GM18517 (cell line): ENCODE measurements at regions not wholly inside any gene's neighbourhood (a gene's known extent, or its start where the extent isn't known, plus 50 kb on each side); places are given as distances from the start of the nearest gene placed in this dataset.
"Not testable (repeated sequence)": the region's sequence is repeated elsewhere in the genome, so short reads cannot be mapped to it uniquely, and the experiment has no call there.

Experiments used
- ATAC-seq: cut with Tn5 transposase; IDR thresholded peaks from one replicate; pipeline ENCODE4 v1.9.1; 2021; ENCODE audit warnings: mild to moderate bottlenecking, moderate library complexity; ENCODE audit not compliant: unreplicated experiment

DNA sequence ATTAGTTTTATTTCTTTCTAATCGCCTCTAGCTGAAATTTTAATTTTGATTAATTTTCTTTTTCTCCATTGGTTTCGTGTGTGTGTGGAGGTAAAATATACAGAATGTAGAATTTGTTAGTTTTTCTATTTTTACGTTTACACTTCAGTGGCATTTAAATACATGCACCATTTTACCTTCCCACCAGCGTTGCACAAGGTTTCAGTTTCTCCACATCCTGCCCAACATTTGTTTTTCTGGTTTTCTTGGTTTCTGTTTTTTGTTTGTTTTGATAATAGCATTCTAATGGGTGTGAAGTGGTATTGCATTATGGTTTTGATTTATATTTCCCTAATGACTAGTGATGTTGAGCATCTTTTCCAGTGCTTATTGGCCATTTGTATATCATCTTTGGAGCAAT, 871.4 kb upstream of the DEFB115 start:
- ATAC-seq = not testable (repeated sequence)

GRCh38 chr20:30387823-30388222, 869.6 kb upstream of the DEFB115 start:
- ATAC-seq = not testable (repeated sequence)

GRCh38 chr20:30393523-30393922, 863.9 kb upstream of the DEFB115 start:
- not testable (repeated sequence) for ATAC-seq

DNA sequence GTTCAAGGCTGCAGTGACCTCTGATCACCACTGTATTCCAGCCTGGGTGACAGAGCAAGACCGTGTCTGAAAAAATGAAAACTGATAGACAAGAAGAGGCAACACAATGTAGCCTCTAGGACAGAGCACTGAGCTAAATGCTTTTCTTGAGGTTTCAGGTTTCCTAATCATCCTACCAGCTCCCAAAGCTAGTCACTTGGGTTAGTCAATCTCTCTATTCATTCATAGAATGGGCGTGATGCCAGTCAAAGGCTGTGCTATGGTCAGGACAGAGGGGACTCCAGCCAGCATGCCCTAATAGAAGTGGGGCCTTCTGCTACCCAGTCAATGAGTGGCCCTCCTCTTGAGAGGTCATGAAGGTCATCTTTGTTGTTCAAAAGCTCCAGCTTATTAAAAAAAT, 860.4 kb upstream of the DEFB115 start:
- not testable (repeated sequence) for ATAC-seq

- not testable (repeated sequence) for ATAC-seq
Measured at GRCh38 chr20:30405061-30405460, 852.4 kb upstream of the DEFB115 start.

DNA sequence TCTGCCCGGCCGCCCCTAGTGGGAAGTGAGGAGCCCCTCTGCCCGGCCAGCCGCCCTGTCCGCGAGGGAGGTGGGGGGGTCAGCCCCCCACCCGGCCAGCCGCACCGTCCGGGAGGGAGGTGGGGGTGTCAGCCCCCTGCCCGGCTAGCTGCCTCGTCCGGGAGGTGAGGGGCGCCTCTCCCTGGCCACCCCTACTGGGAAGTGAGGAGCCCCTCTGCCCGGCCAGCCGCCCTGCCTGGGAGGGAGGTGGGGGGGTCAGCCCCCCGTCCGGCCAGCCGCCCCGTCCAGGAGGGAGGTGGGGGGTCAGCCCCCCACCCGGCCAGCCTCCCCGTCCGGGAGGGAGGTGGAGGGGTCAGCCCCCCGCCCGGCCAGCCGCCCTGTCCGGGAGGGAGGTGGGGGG, 851.9 kb upstream of the DEFB115 start:
- not testable (repeated sequence) for ATAC-seq

DNA sequence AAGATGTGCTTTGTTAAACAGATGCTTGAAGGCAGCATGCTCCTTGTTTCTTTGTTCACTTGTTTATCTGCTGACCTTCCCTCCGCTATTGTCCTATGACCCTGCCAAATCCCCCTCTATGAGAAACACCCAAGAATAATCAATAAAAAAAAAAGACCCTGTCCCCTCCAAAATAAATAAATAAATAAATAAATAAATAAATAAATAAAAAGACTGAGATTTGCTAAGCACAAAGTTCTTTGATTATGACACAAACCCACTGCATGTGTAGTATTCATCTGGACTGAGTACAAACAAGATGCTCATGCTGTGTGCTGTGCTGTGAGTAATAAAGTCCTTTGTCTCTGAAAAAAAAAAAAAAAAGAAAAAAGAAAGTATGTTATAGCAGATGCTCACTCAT, 851.1 kb upstream of the DEFB115 start:
- ATAC-seq = not testable (repeated sequence)

DNA sequence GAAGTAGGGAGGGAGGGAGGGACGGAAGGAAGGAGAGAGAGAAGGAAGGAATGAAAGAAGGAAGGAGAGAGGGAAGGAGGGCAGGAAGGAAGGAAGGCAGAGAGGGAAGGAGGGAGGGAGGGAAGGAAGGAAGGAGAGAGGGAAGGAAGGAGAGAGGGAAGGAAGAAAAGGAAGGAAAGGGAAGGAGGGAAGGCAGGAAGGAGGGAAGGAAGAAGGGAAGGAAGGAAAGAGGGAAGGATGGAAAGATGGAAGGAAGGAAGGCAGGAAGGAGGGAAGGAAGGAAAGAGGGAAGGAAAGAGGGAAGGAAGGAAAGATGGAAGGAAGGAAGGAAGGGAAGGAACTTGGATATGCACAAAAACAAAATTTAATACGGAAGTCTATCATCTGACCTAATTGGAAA, 844.5 kb upstream of the DEFB115 start:
- no peak for ATAC-seq

- not testable (repeated sequence) for ATAC-seq
Measured at GRCh38 chr20:30417387-30417786, 840.1 kb upstream of the DEFB115 start.

DNA sequence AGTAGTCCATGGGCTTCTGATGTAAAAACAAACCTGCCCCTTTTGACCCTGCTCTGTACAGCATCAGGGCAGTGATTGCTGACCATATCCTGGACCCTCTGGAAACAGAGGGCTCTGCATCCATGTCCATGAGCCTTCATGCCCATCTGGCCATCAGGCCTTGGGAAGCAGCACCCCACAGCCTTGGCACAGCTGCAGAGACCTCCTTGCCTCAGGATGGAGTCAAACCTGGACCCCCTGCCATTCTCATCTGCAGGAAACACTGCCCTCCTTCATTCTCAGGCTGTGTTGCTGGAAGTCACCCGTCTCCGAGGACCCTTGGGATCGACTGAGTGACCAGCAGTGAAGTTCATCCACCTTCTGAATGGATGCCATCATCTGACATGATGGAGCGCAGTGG, 839.1 kb upstream of the DEFB115 start:
- not testable (repeated sequence) for ATAC-seq

- ATAC-seq = no peak
Measured at GRCh38 chr20:30419466-30419865, 838.0 kb upstream of the DEFB115 start.

DNA sequence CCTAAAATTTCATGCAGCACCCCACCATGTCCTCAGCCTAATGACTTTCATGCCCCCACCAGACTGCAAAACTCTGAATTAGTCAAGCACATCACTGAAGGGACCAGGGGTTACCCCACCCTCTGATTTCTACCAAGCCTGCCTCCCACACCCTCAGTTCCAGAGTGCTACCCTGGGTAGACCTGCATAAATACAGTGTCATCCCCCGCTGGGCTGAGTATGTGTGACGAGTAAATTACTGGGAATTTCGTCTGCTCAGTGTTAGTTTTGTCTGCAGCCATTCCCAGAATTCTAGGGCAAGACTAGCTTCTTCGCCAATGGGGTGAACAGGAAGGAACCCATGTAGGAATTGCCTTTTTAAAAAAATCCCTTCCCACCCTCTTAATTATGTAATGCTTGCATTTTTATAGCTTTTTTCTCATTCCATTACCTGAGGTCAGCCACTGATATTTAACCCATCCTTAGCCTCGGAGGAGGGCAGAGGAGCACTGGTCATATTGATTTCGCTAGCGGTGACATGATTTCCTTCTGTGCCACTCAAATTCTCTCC, 837.5 kb upstream of the DEFB115 start:
- not testable (repeated sequence) for ATAC-seq
